GM12874 (cell line): ENCODE measurements at regions not wholly inside any gene's neighbourhood (a gene's known extent, or its start where the extent isn't known, plus 50 kb on each side); places are given as distances from the start of the nearest gene placed in this dataset.

Experiments
- CTCF ChIP-seq: IDR thresholded peaks from 2 replicates; pipeline ENCODE4 v1.5.1; 2011; ENCODE audit warnings: low read depth, mild to moderate bottlenecking, control low read depth, low read length, moderate library complexity; ENCODE audit not compliant: insufficient read depth

DNA sequence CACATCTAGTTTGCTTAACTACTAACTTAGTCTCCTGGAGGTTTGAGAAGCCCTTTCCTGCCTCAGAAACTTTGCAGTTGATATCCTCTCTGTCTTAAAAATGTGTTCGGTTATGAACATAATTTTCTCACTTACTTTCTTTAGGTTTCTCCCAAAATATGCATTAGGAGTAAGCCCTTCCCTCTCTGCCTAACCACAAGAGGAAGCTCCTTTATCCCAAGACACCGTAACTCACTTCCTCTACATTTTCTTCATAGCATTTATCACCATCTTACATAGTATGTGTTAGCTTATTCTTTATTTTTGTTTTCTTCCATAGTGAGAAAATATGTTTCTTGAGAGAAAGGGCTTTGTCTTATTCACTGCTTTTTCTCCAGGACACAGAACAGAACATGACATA is 952.5 kb upstream of the ATXN8OS start:
- no peak for TF ChIP-seq CTCF

GRCh38 chr13:69142101-69142500 is 965.5 kb upstream of the ATXN8OS start:
- no peak for TF ChIP-seq CTCF

- no peak for TF ChIP-seq CTCF
Measured at GRCh38 chr13:69124996-69125395, 982.6 kb upstream of the ATXN8OS start.

- no peak for TF ChIP-seq CTCF
Measured at GRCh38 chr13:69109891-69110525, 997.6 kb upstream of the ATXN8OS start.

GRCh38 chr13:69108486-69108885 is 999.1 kb upstream of the ATXN8OS start:
- TF ChIP-seq CTCF, result no peak

DNA sequence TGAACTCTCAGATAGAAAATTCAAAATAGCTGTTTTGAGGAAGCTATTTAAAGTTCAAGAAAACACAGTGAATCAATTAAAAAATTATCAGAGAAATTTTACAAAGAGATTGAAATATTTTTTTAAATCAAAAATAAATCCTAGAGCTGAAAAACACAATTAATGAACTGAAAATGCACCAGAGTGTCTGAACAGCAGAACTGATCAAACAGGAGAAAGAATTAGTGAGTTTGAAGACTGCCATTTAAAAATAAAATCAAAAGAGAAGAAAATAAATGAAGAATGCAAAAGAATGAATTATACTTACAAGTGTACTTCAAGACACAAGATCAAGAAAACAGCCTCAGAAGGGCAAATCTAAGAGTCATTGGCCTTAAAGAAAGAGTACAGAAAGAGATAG is 1000.2 kb upstream of the ATXN8OS start:
- TF ChIP-seq CTCF, result no peak

DNA sequence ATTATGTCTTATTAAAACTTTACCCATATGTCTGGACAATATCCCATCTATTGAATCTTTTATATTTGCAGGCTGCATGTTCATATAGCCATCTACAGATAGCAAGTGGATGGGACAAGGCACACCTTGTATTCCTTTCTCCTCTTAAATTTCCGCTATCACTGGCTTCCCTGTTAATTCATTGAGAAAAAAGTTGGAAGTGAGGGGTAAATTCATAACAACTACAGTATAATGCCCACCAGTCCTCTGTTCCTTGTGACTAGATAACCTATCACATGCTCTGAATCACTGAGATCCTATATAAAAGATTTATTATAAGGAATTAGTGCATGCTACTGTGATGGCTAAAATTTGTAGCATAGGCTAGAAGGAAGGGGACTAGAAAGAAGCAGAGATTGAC is 1005.8 kb upstream of the ATXN8OS start:
- TF ChIP-seq CTCF, result no peak

DNA sequence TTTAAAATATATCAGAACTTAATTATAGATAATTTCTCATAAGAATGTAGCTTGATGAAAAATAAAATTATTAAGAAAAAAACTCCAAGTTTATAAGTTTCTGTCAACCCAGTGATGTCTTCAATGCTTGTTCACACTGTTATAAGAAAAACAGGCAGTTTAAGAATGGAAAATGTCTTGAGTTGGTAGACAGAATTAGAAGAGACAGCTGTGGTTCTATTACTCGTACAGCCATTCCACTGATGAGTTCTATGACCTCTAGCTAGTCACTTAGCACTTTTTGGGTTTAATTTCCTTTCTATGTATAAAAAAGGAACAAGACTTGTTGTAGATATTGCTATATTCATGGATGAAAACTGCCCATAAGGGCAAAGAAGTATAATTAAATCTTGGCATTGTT is 1013.1 kb upstream of the ATXN8OS start:
- no peak for TF ChIP-seq CTCF
